Heart left ventricle (tissue), 13 donors: ENCODE measurements at regions not wholly inside any gene's neighbourhood (a gene's known extent, or its start where the extent isn't known, plus 50 kb on each side); places are given as distances from the start of the nearest gene placed in this dataset.

Experiments used
- CTCF ChIP-seq, 12 donors: fragments of 200-600 bp; sonication (generic) in 4 of 12; IDR thresholded peaks; one replicate each; pipeline versions ENCODE4 v1.5.0 to v1.8.0; 2018 to 2022; ENCODE audit warnings: antibody characterized with exemption in 12 of 12, mild to moderate bottlenecking in 5 of 12
- POLR2A ChIP-seq, 2 donors: fragments of 450-650 bp; IDR thresholded peaks; one replicate each; pipeline ENCODE4 v1.6.1; 2017; ENCODE audit warnings: antibody characterized with exemption in 2 of 2, mild to moderate bottlenecking in 2 of 2, moderate library complexity in 2 of 2
- donor health status: ischemic (EF 13 %, LVEDD 7.1; RV severe dilation, severe dysfunction).
- donor health status: DM: no; HTN: yes; CAD: no.
- donor health status: DM: no; HTN: no; CAD: no.
- donor health status: ischemic (EF 25% LVEDD 6.9; RV normal size, moderate dysfunction).
- donor health status: ischemic (EF 25% LVEDD 5.7; RV mildly dilated, moderate dysfunction).
- donor health status: ischemic (EF 35%, LVEDD 5.7; RV mildly dilated, moderate dysfunction).
- donor health status: nonischemic (EF 11% LVEDD 7.7; RV severe dilation, severe dysfunction).
- donor health status: DM: yes; HTN: yes; CAD: no.
- donor health status: PGD.
- donor health status: ischemic (EF 29% LVEDD 5.4; RV normal size, mild dysfunction).
- donor health status: nonischemic (EF 23%, LVEDD 6.1; RV moderate dilation, normal function).

DNA sequence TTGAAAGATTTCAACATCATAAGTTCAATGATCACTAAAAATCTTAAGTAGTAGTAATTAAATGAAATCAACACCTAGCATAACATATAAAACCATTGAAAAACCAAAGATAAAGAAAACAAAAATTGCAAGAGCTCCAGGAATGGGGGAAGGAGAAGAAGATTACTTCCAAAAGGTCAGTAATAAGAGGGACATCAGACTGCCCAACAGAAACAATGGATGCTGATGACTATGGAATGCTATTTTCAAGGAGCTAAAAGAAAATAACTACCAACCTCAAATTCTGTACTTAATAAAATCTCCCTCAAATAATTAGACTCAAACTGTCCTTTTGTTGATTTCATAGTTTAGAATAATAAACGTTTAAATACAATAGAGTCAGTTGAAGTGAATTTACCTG is 314.5 kb upstream of the LMO3 start:
- TF ChIP-seq CTCF (IDR thresholded peaks at IDR 0.05) (no peak), POLR2A (IDR thresholded peaks at IDR 0.05) (no peak)
